Hepatic stellate cell (primary cell): ENCODE measurements at regions not wholly inside any gene's neighbourhood (a gene's known extent, or its start where the extent isn't known, plus 50 kb on each side); places are given as distances from the start of the nearest gene placed in this dataset.

Experiments
- DNase-seq: peaks from one replicate; pipeline ENCODE4 v3.0.0; 2011; ENCODE audit warnings: low spot score

DNA sequence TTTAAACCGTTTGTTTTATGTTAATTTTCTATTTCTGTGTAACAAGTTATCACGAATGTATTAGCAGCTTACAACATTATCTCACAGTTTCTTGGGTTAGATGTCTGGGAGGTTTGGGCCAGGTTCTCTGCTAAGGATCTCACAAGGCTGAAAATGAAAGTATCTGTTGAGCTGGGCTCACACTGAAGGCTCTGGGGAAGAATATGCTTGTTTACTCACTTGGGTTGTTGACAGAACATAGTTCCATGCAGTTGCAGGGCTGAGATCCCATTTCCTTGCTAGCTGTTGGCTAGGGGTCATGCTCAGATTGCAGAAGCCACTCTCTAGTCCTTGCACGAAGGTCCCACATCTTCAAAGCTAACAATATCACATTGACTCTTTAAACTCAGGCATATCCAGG lies 266.6 kb upstream of the GNAI1 start:
- DNase-seq: no peak

DNA sequence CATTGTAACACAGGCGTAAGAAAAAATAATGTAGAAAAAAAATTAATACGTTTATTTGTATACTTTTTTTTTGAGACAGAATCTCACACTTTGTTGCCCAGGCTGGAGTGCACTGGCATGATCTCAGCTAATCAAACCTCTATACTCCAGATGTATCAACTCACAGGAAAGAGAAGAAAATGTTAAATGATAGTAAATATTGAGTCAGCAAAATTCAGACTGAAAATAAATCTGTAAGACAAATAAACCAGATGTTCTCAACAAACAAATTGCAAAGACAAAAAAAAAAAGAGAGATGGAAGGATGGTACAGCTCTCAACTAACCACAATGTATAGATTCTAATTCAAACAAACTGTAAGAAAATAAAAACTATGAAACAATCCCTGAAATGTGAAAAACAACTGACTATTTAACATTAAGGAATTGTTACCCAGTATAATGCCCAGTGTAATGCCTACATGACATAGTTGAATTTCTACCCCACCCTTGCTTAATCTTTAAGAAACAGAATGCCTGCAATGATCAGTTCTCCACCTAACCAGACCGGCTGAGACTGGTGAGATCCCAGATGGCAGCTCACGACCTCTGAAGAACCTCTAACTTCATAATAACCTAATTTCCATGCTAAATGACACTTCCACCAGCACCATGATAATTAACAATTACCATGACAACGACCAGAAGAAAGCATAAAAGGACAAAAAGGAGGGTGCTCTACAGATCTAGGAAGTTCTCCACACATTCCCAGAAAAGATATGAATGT lies 272.0 kb upstream of the GNAI1 start:
- no peak for DNase-seq

DNA sequence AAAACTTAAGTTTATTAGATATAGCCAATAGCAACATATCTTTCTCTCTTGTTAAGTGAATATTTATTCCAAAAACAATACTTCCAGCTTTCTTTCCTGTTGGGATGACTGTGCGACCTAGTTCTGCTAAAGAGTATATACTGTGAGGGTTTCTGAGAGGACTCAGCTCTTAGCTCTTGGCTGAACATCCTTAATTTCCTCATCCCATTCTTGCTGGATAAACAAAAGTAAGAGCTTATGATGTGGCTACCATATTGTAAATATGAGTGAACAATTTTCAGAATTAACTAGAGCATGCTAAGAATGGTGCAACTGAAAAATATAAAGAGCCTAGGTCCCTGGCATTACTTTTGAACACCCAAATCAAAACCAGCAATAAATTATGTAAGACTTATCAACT lies 279.5 kb upstream of the GNAI1 start:
- no peak for DNase-seq

DNA sequence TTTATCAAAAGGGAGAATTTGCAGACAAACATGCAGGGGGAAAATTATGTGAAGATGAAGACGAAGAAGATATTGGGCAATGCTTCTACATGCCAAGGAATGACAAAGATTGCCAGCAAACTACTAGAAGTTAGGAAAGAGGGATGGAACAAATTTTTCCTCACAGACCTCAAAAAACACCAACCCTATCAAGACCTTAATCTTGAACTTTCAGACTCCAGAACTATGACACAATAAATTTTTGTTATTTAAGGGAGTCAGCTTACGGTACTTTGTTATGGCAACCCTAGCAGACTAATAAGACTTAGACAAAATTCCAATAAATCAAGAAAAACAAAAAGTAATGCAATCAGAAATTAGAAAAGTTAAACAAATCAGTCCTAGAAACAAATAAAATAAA lies 280.0 kb upstream of the GNAI1 start:
- no peak for DNase-seq

DNA sequence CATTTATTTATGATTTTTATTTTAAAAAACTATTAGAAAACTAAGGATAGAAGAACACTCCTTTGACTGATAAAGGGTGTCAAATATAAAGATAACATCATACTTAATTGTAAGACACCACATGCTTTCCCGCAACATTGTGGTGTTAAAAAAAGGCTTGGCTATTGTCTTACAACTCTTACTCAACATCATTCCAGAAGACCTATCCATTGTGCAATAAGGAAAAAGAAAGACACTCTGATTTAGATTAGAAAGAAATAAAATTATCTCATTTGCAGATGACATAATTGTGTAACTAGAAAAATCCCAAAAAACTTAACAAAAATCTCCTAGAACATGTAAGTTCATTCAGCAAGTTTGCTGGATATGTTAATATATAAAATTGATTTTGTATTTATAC lies 296.7 kb upstream of the GNAI1 start:
- no peak for DNase-seq

DNA sequence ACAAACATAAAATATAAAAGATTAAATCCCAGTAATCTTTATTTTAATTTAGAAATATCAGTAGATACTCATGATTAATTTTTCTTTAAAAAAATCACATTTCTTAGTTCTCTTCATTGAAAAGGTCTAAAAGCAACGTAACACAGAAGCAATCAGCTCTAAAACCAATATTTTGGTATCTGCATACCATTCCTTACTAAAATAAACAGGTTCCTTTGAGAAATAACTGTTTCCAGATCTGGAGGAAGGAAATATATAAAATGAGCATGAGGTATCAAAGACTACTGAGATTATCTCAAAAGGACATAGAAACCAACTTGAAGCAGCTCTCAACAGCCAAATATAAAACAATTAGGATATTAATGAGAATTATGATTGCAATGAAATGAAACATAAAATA lies 301.0 kb upstream of the GNAI1 start:
- DNase-seq: no peak

DNA sequence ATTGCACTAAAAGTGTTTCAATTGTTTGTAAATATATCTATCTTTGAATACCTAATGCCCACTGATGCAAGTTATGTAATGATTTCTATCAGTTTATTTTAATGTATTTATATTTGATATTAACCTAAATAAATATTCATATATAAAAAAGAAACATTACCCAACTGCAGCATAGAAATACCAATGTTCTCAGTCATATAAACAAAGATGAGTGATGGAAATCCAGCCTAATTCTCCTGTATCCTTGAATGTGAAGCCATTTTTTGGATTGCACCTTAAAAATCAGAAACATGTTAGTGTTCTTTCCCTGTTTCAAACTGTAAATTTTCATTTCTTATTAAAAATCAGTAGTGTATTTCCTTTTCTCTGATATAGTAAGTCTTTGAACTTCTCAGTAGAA lies 305.8 kb upstream of the GNAI1 start:
- DNase-seq: no peak

DNA sequence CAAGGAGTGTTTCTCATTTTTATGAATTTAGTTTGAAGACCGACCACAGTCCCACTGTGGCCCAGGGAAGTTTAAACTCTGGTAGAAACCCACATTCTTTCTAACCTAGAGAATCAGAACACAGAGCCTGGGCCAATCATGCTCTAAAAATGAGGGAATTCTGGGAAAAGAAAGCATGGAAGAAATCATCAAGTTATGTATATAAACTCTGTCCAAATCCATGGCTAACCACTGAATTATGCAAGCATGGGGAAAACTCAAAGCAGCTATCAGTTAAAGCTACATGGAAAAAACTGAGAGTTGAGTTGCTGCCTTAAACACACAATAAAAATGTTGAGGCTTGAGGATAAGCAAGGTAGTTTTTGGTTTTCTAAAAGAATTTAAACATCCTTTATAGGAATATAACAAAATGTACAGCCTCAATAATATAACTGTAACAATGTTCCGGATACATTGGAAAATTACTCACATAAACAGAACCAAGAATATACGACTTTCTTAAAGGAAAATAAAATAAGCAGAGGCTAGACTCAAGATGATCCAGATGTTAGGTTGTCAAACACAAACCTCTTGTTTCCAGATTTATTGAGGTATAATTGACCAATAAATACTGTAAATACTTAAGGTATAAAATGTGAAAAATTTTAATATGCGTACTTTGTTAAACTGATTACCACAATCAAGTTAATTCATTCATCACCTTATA lies 311.2 kb upstream of the GNAI1 start:
- no peak for DNase-seq

DNA sequence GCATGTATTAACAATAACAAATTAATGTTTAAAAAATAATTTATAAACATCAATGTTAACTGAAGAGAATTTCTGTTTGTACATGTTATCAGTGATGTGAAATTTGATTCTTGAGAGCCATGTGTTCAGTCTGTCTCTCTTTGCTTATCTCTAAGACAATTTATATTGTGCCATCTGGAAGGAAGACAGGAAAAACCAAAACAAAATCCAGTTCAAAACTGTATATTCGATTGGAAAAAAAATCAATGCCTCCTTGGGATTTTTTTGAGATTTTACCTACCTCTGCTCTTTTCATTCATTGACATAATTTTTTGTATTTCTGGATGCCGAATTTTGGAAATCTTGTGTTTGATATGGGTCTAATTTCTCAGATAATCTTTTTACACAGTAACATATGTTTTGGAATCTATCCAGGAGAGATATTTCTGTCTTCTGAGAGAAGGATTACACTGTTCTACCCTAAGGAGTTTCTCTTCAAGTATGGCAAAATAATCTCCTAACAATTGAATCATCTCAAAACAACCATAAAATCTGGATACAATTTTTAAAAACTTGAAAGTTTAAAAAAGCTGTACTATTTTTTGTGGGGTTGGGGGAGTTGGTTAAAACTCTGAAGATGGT lies 311.9 kb upstream of the GNAI1 start:
- no peak for DNase-seq

DNA sequence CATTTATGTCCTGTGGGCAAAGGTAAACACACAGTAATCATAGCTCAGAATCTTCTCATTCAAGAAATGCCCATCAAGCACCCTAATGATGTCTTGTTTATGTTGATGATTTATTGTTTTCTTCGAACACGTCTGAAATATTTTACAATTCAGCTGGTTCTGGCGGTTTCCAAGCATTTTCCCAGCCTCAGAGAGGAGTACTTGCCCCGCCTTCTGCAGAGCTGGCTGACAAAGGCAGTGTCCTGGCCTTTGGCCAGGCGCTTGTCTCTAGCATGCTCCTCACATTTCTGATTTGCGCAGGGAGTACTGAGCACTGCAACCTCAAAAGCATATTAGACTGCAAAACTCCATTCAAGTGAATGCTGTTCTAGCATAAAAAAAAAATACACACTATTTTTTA lies 314.2 kb upstream of the GNAI1 start:
- peak; percentile 22 for DNase-seq

DNA sequence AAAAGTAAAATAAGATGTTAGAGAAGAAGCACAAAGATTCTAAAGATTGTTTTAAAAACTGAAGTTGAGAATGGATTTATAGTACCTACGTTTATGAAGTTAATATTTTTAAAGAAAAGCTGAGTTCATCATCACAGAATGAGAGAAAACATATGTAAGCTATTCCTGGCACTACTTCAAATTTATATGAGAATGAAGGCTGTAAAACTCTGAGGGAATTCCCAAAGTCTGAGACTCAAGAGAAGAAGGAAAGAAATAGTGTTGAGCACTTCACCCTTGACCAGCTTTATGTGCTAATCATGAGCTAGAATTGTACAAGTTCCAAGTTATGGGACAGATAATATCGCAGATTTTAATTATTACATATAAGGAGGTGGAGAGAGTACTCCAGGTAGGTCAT lies 323.7 kb upstream of the GNAI1 start:
- DNase-seq: no peak

DNA sequence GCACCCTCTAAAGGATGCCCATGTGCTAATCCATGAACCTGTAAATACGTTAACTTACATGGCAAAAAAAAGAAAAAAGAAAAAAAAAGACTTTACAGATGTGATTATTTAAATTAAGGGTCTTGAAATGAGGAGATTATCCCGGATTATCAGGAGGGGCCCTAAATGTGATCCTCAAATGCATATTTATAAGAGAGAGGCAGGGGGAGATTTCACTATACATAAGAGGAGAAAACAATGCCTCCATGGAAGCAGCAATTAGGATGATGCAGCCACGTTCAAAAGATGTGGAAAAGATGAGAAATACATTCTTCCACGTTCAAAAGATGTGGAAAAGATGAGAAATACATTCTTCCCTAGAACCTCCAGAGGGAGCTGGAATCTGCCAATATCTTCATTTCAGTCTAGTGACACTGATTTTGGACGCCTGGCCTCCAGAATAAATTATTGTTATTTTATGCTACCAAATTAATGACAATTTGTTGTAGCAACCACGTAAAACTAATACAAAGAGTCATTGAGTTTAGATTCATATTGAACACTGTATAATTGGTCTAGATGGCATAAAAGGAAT lies 328.4 kb upstream of the GNAI1 start:
- no peak for DNase-seq

DNA sequence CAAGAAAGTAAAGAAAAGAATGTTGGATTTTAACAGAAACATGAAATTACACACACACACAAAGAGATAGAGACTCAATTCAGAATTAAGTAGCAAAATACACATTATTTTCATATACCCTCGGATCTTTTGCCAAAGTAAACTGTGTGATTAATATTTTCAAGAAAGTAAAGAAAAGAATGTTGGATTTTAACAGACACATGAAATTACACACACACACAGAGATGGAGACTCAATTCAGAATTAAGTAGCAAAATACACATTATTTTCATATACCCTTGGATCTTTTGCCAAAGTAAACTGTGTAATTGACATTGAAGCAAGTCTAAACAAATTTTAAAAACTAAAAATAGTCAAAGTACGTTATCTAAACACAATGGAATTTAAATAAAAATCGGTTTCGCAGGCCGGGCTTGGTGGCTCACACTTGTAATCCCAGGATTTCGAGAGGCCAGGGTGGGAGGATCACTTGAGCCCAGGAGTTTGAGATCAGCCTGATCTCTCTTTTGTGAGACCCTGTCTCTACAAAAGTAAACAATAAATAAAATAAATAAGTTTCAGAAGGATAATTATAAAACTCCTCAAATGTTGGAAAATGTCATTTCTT lies 337.3 kb upstream of the MAGI2 start:
- no peak for DNase-seq

DNA sequence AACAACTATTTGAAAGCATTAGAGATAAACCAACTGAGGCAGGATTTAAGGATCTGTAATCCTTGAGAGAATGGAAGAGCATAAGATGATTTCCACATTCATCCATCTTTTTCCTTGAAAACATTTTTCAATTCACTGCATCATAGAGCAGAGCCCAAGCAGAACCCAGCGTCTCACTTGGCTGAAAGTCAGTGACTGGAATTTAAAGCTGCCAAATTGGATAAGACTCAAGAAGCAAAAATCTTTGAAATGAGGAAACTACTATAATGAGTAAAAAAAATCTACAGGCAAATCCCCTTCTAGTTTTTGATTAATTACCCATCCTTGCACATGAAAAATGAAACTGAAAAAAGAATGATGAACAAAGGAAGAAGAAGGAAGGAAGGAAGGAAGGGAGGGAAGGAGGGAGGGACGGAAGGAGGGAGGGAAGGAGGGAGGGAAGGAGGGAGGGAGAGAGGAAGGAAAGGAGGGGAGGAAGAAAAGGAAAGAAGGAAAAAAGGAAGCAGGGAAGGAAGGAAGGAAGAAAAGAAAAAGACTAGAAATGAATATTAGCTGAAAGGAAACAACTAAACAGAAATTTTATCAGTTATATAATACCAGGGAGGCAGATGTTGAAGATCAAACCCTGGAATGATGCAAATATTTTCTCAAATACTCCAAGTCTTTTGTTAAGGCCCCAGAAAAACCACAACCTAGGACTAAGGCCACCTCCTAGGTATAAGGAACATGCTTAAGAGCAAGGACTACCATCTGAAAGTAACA lies 336.3 kb upstream of the MAGI2 start:
- DNase-seq: no peak

DNA sequence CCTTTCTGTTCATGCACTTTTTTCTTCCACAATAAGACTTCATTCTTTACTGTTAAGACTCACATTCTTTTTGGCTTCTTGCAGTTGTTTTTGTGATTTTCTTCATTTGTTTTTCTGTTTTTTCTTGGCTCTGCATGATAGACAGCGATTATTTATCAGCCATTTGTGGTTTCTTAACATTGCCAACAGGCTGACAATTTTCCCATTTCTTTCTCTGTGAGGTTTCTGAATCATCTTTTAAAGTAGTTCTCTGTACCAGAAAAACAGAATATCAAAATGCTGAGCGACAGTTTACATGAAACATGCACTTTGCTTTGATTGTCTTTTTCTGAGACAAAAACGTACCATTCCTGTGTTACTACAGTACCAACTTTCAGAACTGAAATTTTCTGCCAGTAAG lies 334.2 kb upstream of the MAGI2 start:
- DNase-seq: no peak

DNA sequence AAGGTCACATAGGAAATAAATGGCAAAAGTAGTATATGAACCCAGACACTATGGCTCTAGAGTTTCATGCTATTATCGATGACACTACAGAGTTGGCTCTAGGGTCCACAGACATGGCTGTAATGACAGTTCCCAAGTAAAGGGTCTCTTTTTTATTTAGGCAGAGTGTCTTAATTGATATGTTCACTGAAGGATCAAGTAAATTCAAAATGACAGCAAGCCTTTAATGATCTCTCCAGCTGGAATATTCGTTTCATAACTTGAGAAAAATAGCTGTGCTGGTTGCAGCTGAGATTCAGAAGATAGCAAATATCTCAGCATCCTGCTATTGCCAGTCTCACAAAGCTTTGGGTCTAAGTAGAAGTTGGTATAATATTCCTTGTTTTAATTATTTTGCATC lies 333.6 kb upstream of the MAGI2 start:
- no peak for DNase-seq

DNA sequence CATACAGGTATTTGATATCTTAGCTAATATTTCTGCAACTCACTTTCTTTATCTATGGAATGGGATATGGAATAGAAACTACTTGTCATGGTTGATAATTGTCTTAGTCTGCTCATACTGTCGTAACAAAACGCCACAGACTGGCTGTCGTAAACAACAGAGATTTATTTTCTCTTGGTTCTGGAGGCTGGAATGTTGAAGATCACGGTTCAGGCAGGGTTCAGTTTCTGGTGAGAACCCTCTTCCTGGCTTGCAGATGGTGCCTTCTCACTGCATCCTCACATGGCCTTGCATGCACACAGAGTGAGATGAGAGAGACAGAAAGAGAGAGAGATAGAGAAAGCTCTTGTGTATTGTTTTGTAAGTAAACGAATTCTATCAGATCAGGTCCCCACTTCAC lies 332.7 kb upstream of the MAGI2 start:
- DNase-seq: no peak

DNA sequence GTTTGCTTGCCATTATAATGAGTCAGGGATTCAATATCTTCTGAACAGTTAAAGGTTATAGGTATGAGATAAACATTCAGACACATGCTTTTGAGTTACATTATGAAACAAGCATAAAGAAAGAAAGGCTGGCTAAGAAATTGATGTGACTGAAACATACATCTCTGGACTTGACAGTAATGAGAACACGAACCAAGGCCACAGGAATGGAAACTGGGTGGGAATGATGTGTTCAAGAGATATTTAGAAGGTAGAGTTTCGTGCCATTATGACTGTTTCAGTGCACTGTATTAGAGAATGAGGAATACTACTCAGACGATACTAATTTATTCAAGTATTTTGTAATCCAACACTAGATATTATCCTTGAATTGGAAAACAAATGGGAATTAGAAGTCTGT lies 332.1 kb upstream of the MAGI2 start:
- no peak for DNase-seq

DNA sequence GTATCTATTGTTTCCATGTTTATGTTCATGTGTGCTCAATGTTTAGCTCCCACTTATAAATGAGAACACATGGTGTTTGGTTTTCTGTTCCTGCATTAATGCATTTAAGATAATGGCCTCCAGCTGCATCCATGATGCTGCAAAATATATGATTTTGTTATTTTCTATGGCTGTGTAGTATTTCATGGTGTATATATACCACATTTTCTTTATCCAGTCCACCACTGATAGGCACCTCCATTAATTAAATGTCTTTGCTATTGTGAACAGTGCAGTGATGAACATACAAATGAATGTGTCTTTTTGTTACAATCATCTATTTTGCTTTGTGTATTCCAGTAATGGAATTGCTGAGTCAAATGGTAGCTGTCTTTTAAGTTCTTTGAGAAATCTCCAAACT lies 329.4 kb upstream of the MAGI2 start:
- DNase-seq: no peak

DNA sequence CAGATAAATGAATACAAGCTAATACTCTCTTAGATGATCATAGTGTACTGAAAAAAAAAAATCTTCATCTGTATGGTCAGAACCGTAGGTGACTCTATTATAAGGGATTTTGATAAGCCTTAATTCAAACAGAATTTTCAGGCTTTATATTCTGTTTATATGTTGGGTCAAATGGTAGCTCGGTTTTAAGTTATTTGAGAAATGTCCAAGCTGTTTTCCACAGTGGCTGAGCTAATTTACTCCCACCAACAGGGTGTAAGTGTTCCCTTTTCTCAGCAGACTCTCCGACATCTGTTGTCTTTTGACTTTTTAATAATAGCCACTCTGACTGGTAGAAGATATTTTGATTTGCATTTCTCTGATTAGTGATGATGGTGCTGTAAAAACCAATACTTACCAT lies 328.8 kb upstream of the MAGI2 start:
- no peak for DNase-seq

DNA sequence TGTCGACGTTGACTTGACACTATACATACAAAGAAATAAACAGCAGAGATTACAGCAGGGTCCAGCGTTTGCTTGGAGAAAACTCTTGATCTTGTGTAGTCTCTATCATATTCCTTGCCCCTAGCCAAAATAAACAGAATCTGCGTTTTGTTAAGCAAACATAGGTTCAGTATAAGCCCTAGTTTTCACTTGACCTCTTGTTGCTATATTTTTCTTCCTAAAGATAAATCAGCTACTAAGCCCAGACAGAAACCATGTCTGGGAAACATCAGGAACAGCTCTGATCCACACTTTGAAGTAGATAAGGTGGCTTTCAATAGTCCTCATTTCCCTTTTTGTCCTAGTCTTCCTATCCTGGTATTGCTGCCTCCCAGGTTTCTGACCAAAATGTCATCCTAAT lies 328.2 kb upstream of the MAGI2 start:
- DNase-seq: no peak
